GM18505 (cell line): ENCODE measurements at regions not wholly inside any gene's neighbourhood (a gene's known extent, or its start where the extent isn't known, plus 50 kb on each side); places are given as distances from the start of the nearest gene placed in this dataset.

Experiments used
- ATAC-seq: cut with Tn5 transposase; IDR thresholded peaks from one replicate; pipeline ENCODE4 v1.9.1; 2021; ENCODE audit not compliant: unreplicated experiment
- POLR2A ChIP-seq: IDR thresholded peaks from 4 replicates; pipeline ENCODE4 v1.6.1; 2011; ENCODE audit warnings: borderline replicate concordance; ENCODE audit not compliant: insufficient read depth, insufficient read length; ENCODE audit errors: extremely low read depth

DNA sequence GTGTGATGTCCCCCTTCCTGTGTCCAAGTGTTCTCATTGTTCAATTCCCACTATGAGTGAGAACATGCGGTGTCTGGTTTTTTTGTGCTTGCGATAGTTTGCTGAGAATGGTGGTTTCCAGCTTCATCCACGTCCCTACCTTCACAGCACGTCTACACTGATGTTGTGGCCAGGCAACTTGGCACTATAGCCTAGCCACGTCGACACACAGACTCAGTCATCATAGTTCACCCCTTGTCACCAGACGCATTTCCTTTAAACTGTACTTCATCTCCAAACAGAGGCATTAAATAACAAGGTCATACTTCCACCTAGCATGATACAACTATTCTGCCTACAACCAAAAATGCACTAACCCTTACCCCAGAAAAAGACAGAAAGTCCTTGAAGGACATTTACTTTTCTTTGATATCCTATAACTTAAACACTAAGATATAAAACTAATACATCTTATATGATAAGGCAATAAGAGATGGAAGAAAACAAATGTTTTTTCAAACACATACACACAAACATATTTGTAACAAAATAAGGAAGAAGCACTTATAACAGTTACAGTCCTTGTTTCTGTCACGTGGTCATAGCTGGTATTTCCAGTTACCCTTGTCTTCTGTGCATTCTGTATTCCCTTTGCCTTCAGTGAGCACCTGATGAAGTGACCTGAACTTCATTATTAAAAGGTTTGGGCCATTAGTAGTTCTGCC is 121.4 kb downstream of the KLF13 start:
- ATAC-seq: no peak
- no peak for TF ChIP-seq POLR2A

DNA sequence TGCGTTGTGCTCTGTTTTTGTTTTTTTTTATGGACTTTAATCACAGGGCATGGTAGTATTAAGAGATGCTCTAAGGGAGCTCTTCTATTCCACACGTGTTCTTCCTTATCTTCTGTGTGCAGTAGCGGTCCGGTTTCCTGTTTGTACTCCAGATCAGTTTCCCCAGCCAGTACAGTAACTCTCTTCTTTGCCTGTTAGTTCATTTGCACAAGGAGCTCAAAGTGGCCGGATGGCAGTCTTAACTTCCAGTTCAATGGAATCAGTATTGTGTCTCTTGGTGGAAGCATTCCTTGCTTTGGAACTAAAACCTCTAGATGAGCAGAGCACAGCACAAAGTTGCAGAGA is 122.0 kb downstream of the KLF13 start:
- no peak for ATAC-seq
- TF ChIP-seq POLR2A: no peak

DNA sequence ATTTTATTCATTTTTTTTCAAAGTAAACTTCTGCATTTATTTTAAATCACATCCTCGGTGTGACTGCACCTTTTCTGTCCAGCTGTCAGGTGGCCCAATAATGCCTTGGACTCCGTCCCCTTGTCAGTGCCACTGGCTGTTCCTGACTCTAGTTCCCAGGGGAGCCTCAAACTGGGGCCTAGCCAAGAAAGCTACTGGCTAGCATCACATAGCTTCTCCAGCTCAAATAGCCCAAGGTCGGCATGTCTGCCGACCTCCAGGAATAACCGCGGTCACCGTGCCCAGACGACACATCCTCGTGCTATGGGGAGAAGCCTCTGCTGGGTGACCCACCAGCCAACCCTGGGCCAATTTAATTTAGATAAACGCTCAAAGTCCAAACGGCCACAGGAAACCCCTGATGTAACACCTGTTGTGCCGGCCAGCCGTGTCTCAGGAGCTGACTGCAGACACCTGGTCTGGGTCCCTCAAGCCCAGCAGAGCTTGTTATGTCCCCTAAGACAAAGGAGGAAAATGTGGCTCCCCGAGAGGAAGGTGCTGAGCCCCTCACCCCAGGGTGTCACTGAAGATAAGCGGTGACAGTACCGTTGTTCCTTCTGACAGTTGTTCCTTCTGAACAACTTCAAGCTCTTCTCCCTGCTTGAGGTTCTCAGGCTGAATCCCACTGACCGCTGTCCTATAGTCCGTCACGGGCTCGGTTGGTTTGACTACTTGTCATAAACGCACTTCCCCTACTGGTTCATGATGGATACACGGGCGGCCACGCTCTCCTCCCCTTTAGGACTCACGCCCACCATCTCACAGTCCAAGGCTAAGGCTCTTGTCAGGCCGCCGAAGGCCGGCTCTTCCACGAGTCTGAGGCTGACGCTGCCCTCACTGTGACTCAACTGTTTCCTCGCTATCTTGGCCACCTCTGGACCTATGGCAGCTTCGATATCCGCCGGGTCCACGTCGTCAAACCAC is 126.2 kb downstream of the KLF13 start:
- no peak for TF ChIP-seq POLR2A
- ATAC-seq: no peak

DNA sequence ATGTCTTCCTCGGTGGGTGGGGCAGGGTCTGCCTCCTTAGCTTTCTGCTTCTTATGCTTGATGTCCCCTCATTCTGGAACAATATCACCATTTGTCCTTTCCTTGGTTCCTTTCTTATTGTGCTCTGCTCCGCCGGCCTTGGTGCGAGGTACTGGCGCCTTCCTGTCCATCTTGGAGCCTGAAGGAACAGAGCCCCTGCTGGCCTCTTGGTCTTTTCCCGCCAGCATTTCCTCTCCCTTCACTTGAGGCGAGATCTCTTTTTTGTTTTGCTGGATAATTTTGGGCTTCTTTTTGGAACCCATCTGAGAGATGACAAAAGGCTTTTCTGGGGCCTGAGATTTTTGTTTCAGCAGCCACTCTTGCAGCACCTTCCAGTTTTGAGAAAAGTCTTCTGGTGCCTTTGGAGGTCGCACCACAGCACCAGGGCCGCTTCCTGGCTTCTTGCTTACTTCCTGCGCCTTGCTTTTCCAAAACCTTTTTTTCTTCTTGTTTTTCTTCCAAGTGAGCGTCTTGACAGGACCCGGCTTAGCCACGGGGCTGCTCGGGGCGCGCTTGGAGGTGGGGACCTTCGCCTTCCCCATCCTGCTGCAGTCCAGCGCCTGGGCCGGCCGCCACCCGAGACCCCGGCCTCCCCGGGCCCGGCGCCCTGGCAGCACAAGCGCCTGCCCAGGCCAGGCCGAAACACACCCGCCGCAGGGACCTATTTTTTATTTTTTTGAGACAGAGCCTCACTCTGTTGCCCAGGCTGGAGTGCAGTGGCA is 127.1 kb downstream of the KLF13 start:
- no peak for ATAC-seq
- TF ChIP-seq POLR2A: no peak

DNA sequence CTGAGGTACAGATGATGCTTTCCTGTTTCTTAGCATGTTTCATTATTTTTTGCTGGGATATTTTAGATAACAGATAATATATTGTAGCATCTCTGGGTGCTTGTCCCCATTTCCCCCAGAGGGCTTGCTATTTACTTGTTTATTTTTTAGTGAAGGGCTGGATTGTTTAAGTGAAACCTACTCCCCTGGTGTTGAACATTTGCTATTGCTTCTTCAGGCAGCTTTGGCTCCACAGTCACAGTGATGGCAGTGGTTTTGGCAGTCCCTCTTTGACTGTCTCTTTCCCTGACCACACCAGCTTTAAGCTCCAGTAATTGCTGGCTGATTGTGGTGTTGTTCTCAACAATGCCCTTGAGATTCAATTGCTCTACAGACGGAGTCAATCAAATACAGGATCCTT is 128.9 kb downstream of the KLF13 start:
- no peak for ATAC-seq
- TF ChIP-seq POLR2A: no peak

DNA sequence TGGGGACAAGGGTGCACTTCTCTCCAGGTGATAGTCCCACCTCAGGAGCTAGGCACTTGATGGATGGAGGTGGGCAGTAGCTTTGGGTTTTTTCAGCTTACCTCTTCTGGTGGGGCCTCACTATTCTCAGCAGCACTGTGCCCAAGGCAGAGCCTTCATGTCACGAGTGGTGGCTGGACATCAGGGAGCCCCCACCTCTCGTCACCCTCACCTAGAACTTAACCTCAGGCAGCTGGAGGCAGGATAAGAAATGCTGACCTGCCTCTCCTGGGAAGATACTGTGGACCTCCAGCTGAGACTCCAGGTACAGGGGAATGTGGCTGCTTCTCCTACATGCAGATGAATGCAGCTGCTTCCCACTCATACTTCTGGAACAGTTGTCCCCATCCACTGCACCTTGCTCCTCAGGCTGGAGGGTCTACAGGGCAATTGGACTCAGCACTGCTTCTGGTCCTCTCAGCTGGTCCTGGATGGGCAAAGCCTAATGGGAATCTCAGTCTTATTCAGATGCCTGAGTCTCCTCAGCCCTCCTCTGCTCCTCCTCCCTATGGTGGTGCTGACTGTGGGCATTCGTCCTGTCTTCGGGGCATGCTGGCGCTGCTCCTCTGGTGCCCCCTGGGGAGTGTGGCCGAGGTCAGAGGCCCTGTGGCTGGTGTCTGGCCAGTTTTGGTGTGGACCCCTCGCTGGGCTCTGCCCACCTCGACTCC is 129.9 kb downstream of the KLF13 start:
- ATAC-seq: no peak
- TF ChIP-seq POLR2A: no peak

DNA sequence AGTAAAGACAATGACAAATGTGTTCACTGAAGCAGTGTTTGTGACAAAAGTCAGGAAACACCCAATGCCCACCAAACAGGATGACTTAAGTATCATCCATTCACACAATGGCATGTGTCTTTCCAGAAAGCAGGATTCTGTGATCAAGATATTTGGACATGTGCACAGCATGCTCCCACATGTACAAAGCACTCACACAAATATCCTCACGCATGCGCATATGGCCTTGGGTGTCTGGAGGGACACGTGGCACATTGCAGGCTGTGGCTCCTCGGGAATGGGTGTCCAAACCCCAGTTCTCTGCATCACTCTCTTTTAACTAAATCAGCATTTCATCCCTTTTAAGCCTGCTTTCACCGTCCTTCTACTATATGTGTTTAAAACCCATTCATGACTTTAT is 130.5 kb downstream of the KLF13 start:
- ATAC-seq: no peak
- TF ChIP-seq POLR2A: no peak

DNA sequence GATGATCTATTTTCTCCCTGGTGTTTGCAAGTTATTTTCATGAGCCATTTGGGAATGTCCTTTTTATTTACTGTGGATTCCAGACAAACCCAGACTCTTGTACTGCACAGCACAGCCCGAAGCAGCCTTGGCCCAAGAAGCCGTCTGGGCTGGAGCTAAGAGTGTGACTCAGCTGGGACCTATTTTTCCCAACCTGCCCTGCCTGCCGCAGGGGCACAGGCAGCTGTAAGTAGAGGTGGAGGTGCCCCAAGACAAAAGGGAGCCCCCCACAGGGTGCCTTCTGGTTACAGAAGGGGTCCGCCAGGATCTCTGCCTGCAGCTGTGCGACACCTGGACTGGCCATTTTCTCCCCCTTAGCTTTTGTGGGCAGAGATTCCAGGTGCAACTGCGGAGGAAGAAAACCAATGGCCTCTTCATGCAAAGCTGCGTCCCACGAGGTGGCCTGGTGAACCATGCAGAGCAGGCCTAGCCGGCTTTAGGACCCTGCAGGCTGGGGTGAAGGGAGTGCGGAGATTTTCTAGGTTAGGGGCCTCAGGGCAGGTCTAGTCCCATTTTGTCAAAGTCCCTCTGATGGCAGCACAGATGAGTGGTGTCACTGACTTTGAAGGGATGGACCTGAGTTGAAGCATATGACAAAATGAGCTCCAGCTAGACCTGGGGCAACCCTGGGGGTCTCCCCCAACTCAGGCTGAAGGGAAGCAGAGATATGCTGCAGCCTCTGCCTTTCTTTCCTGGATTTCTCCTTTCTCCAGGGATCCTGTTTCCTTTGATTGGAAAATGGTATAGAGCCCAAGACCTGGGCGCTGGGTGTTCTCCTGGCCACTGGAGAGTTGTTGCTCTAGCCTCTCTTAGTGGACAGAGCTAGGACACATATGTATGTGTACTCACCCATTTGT is 131.2 kb downstream of the KLF13 start:
- no peak for ATAC-seq

DNA sequence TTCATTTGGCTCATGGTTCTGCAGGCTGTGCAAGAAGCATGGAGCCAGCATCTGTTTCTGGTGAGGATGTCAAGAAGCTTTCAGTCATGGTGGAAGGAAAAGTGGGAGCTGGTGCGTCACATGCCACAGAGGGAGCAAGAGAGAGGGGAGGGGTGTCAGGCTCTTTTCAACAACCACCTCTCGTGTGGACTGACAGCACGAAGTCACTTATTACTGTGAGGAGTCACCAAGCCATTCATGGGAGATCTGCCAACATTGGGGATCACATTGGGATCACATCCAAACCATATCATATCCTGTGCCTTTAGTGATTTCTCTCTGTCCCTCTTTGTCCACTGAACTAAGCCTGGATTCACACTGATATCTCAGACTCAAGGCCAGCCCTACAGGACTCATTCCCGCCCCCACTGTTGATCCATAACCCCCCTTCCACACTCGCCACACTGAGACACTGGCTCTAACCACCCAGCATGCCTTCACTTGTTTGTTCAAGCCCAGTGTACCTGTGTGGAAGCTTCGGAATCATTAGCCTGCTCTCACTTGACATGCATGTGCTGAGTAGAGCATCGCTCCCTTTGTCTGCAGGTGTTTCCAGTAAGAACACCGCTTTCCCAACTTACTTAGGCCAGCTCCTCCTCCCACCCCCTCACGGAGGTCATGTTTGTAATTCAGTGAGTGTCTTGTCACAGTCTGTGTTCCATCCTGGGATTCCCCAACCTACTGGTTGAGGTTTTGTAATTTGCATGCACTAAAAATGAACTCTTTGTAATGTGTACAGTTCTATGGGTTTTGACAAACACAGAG is 132.2 kb downstream of the KLF13 start:
- peak; percentile 95 for ATAC-seq
- TF ChIP-seq POLR2A: no peak

More for the DNA sequence above, 131.2 kb downstream of the KLF13 start:
- no peak for TF ChIP-seq POLR2A

DNA sequence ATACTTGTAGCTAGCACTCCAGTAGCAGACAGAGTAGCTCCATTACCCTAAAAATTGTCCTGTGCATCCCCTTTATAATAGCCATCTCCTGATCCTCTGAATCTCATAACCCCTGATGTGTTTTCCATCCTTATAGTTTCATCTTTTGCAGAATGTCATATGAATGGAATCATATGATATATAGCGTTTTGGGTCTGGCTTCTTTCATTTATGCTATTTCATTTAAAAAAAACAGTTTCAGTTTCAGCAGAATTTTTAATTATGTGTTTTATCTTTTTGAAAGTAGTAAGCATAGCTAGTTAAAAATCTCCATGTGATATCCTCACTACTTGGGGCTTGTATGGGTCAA is 132.7 kb downstream of the KLF13 start:
- no peak for ATAC-seq
- no peak for TF ChIP-seq POLR2A

DNA sequence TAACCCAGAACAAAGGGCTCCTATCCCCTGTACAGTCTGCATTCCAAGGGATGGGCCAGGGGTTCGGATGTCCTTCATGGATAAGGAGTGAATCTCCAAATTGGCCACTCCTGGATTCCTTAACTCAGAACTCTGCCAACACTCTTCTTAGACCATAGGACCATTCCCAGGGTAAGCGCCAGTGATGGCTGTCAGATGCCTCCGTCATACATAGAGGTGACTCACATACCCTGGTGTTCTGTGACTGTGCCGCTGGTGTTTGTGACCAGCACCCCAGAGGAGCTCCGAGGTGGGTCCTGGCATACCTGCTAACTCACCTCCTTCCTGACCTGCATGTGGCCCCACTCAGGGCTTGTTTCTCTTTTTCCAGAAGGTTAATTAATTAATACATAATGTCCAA is 134.7 kb downstream of the KLF13 start:
- no peak for ATAC-seq
- TF ChIP-seq POLR2A: no peak
